ENCODE measurements at regions not wholly inside any gene's neighbourhood (a gene's known extent, or its start where the extent isn't known, plus 50 kb on each side); places are given as distances from the start of the nearest gene placed in this dataset.
"Not testable (repeated sequence)": the region's sequence is repeated elsewhere in the genome, so short reads cannot be mapped to it uniquely, and the experiment has no call there.

GRCh38 chr20:56890011-56890410, 260.9 kb downstream of the TFAP2C start:
- no peak for DNase-seq

DNA sequence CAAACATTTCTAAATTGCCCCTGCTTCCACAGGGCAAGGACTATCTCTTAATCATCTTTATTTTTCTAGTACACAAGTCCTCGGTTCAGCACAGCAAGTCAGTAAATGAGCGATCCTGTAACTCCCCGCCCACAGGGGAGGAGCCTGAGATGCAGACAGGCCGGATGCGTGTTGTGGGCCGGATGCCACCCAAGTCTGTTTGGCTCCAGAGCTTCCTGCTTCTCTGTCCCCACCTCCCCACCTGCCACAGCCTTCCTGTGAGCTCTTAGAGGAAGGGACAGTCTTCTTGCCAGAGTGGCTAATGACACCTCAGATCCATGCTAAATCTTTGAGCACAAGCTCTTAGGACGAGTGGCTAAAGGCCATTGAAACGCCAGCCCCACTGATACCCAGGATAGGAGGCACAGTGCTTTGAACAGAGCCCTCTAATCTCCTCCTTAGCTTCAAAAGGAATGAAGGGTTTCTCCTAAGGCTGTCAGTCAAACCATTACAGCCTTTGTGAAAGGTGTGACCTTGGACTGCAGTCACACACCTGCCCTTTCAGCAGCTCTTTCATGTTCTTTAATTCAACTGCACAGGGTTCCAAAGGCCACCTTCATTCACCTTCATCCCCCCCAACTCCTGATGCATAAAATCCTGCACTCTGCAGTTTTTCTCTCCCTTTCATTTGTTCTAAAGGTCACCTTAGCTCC, 264.3 kb downstream of the TFAP2C start:
- no peak for DNase-seq

DNA sequence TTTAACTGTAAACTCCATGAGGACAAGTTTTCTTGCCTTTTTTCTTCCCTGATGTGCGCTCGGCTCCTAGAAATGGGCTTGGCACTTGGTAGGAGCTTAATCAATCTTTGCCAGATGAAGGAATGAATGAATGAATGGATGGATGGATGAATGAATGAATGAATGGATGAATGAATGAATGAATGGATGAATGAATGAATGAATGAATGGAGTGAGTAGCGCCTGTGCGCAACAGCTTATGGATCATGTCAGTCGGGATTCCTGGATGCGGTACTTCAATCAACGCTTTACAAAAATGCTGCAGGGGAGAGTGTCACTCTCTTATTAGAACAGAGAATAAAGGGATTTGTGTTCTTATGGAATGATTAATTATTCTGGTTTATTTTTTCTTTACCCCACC, 267.3 kb downstream of the TFAP2C start:
- no peak for DNase-seq

DNA sequence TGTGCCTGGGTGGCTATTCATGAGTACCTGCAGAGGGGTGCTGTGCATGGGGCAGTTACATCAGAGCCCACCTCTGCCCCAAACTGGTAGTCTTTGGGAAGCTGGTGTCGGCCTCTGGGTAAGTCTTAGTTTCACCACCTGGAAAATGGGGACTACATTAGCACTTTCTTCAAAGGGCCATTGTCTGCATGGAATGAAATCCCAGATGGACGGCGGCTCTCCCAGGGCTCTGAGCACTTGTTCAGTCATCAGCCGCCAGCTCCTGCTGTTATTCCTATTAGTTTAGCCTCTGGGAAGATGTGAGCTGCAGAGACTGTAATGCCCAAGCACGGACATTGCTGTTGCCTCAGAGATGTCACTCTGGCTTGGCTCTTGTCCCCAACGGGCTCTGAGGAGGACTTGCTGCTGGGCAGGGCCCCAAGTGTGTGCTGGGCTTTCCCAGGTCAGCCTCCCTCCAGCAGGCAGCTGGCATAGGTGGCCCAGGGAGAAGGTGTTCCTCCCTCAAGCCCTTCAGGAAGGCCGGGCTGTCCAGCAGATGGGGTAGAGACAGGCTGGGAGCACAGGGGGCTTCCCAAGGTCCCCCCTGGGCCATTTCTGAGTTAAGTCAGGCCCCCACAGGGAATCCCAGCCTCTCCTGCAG, 268.3 kb downstream of the TFAP2C start:
- DNase-seq: no peak

GRCh38 chr20:56897958-56898349, 268.8 kb downstream of the TFAP2C start:
- DNase-seq: no peak

- no peak for DNase-seq
Observed at GRCh38 chr20:56899506-56899905, 270.4 kb downstream of the TFAP2C start.

GRCh38 chr20:56900252-56900651, 271.1 kb downstream of the TFAP2C start:
- no peak for DNase-seq

DNA sequence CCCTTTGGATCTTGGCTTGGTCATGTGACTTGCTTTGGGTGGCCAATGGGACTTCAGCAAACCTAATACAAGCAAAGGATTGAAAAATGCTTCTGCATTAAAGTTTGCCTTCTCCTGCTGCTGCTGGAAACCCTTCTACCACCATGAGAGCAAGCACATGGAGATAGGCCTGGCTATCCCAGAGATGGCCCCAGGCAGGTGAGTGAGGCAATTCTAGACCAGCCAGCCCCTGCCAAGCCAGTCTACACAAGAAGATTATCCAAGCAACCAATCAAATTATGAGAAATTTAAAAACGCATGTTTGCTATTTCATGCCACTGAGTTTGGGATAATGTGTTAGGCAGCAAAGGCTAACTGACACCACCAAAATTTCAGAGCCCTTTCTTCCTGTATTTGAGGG, 274.3 kb downstream of the TFAP2C start:
- DNase-seq: no peak

DNA sequence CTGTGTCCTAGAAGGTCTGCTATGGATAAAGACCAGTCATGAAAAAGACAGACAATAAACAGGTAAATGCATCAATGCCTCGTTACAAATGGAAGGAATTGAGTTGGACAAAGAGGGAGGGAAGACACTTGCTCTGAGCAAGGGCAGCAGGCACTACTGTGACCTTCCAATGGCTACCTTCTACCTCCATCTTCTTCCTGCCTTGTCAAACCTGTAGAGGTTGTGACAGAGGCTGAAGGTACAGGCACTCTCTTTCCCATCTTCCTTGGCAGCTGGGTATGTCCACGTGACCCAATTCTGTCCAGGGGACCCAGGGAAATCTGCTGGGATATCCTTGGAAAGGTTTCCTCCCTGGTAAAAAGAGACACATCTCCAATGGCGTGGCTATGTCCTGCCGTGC, 274.8 kb downstream of the TFAP2C start:
- no peak for DNase-seq

DNA sequence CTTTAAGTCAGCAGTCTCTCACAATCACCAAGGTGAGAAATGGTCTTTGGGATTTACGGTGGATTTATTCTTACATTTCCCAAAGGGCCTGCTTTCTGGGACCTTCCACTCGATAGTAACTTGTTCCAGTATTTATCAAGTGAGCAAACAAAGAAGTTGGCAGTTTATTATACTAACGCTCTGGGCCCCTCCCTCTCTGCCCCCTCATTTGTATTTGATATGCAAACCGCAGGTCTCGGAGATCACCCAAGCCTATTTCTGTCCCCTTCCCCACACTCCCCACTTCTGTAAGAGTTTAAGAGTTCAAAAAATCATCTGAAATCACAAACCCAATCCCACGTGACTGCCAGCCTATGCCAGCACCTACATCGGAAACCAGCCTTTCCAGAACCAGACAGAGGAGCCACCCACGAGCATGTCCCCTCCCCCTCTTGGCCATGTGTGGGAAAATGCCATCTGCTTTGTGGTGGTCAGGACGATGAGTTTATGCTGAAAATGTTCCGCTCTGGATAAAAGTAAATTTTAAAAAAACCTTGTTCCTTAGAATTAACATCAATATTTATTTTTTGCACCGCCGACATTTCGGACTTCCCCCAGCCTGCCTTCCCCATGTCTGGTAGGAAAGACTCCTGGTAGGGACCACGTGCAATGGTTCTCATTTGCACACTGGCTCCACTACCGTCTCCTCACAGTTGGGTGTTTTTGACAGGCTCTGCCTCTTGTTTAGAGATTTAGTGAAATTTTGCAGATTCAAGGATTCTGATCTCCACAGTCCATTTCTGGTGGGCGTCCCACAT, 281.0 kb downstream of the TFAP2C start:
- DNase-seq: no peak

DNA sequence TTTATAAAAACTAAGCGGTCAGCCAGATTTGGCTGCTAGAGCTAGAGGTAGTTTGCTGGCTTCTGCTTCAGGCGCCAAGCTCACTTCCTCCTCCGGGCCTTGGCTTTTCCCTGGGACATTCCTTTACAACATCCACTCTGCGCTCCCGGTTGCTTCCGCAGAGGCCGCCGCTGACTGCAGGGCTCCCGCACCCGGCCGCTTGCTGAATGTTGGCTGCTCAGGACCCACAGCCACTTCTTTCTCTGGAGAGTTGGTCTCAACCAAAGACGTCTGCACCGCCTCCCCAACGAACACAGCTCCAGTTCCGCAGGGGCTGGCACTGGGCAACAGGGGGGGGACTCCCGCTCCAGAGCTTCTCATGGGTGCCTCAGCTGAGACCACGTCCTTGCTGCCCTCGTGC, 282.8 kb downstream of the TFAP2C start:
- DNase-seq: no peak

DNA sequence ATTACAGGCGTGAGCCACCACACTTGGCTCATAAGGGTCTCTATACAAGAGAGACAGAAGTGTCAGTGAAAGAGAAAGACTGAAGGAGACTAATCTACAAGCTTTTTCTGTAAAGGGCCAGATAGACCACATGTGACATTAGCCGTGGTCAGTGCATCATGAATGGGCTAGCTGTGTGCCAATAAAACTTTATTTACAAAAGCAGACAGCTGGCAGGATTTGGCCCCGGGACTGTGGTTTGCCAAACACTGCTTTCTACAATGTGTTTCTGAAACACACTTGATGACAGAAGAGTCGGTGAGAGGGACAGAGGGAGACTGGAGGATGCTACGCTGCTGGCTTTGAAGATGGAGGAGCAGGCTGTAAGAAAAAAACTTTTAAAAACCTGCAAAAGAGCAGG, 285.4 kb downstream of the TFAP2C start:
- no peak for DNase-seq

- no peak for DNase-seq
Observed at GRCh38 chr20:56916345-56916622, 287.2 kb downstream of the TFAP2C start.

DNA sequence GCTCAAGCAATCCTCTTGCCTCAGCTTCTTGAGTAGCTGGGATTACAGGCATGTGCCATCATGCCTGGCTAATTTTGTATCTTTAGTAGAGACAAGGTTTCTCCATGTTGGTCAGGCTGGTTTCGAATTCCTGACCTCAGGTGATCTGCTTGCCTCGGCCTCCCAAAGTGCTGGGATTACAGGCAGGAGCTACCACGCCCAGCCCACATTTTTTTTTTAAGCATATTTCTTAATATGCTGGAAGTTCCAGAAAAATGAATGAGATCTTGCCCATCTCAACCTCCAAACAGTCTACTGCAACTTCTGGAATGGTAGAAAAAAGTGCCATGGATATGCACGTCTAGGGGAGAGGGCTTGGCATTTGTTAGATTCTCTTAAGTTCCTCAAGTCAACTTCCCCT, 290.9 kb downstream of the TFAP2C start:
- DNase-seq: not testable (repeated sequence)

DNA sequence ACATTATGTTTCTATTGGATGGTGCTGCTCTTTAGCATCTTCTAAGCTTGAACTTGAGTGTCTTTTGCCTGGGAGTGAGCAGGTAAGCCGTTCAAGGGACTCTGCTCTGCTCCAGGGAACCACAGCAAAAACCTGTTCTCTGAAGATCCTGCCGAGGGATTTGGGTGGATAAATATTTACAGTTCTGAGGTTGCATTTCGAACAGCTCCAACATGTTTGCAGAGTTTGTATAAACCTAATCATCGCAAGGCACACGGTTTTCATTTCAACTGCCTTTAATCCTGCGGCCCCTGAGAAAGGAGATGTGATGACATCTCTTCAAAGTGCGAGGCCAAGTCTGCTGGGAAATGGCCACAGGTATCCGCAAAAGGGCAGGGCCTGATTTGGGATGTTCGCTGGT, 293.4 kb downstream of the TFAP2C start:
- DNase-seq: no peak

- DNase-seq: no peak
Observed at GRCh38 chr20:56924292-56925081, 295.4 kb downstream of the TFAP2C start.

GRCh38 chr20:56925082-56925830, 296.1 kb downstream of the TFAP2C start:
- no peak for DNase-seq

DNA sequence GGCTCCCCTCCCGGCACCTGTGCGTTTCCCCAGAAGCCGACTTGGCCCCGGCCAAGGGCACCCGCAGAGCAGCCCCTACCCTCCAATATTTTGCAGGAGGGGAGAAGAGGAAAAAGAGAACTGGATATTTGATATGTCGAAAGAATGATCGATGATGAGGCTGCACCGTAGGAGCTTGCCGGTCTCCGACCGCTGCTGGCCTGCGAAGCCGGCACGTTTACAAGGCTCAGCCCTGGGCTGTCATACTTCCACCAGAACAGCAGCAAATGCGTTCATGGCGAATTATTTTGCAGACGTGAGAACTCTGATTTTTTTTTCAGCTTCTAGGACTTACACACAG, 296.7 kb downstream of the TFAP2C start:
- DNase-seq: no peak

- no peak for DNase-seq
Observed at GRCh38 chr20:56926501-56926900, 297.4 kb downstream of the TFAP2C start.

GRCh38 chr20:56927127-56927526, 298.0 kb downstream of the TFAP2C start:
- no peak for DNase-seq

- no peak for DNase-seq
Observed at GRCh38 chr20:56928007-56928406, 298.9 kb downstream of the TFAP2C start.

- no peak for DNase-seq
Observed at GRCh38 chr20:56929606-56930005, 300.5 kb downstream of the TFAP2C start.

DNA sequence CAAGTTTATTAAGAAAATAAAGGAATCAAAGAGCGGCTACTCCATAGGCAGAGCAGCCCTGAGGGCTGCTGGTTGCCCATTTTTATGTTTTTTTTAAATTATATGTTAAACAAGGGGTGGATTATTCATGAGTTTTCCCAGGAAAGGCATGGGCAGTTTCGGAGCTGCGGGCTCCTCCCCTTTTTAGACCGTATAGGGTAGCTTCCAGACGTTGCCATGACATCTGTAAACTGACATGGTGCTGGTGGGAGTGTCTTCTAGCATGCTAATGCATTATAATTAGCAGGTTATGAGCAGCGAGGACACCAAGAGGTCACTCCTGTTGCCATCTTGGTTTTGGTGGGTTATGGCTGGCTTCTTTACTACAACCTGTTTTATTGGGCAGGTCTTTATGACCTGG, 301.8 kb downstream of the TFAP2C start:
- no peak for DNase-seq
